Spinal cord (tissue), 9 donors: ENCODE measurements at regions not wholly inside any gene's neighbourhood (a gene's known extent, or its start where the extent isn't known, plus 50 kb on each side); places are given as distances from the start of the nearest gene placed in this dataset.

Experiments used
- DNase-seq, 6 donors: peaks; one replicate each; pipeline versions ENCODE4 v3.0.0 to v3.0.0-alpha.2; 2013 to 2015; ENCODE audit warnings: low spot score in 6 of 6, low read depth in 4 of 6
- H3K27ac ChIP-seq: one replicate; pipeline ENCODE4 v1.5.1; 2013; ENCODE audit warnings: low read depth, low read length, control low read depth
- H3K27me3 ChIP-seq: one replicate; pipeline ENCODE4 v1.6.1; 2013; ENCODE audit warnings: low read length; ENCODE audit not compliant: control insufficient read depth, insufficient read depth
- H3K36me3 ChIP-seq: one replicate; pipeline ENCODE4 v1.6.1; 2013; ENCODE audit warnings: low read length; ENCODE audit not compliant: control insufficient read depth, insufficient read depth
- H3K4me1 ChIP-seq: one replicate; pipeline ENCODE4 v1.6.1; 2013; ENCODE audit warnings: low read length; ENCODE audit not compliant: control insufficient read depth, insufficient read depth
- H3K4me3 ChIP-seq: one replicate; pipeline ENCODE4 v1.5.1; 2013; ENCODE audit warnings: low read depth, low read length, control low read depth
- H3K9me3 ChIP-seq: one replicate; pipeline ENCODE4 v1.6.1; 2013; ENCODE audit warnings: low read length; ENCODE audit not compliant: control insufficient read depth, insufficient read depth
- WGBS: methylation state at CpG from one replicate; pipeline ENCODE4 v1.1.5; 2013; ENCODE audit warnings: missing lambda C conversion rate; ENCODE audit not compliant: insufficient coverage; 5-methylcytosine and 5-hydroxymethylcytosine counted together
- donor health status: healthy.

DNA sequence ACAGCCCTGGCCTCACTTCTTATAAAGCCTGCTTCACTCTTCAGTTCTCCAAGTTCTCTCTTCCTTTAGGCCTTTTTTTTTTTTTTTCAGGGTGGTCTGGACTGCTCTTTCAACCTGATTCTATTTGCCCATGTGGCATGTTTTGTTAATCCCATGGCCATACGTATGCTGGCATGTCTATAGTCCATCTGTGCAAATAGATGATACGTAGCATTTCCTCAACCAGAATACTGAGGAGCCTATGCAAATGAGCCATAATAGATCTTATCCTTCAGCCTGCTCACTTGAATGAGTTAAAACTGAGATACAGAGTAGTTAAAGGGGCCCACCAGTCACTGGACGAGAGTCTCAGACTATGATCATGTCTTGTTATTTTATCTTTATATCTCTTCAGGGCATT lies 265.2 kb upstream of the CXCR4 start:
- Histone ChIP-seq H3K4me3 (no peak overlapping the region), H3K36me3 (no peaks in the 10 kb centered on the region), H3K27ac (no peak overlapping the region), H3K27me3 (no peaks in the 10 kb centered on the region), H3K9me3 (no peaks in the 10 kb centered on the region), H3K4me1 (no peaks in the 10 kb centered on the region)
- 80% methylated on average over 1 of the region's 3 CpGs for WGBS
- DNase-seq, result no peak

DNA sequence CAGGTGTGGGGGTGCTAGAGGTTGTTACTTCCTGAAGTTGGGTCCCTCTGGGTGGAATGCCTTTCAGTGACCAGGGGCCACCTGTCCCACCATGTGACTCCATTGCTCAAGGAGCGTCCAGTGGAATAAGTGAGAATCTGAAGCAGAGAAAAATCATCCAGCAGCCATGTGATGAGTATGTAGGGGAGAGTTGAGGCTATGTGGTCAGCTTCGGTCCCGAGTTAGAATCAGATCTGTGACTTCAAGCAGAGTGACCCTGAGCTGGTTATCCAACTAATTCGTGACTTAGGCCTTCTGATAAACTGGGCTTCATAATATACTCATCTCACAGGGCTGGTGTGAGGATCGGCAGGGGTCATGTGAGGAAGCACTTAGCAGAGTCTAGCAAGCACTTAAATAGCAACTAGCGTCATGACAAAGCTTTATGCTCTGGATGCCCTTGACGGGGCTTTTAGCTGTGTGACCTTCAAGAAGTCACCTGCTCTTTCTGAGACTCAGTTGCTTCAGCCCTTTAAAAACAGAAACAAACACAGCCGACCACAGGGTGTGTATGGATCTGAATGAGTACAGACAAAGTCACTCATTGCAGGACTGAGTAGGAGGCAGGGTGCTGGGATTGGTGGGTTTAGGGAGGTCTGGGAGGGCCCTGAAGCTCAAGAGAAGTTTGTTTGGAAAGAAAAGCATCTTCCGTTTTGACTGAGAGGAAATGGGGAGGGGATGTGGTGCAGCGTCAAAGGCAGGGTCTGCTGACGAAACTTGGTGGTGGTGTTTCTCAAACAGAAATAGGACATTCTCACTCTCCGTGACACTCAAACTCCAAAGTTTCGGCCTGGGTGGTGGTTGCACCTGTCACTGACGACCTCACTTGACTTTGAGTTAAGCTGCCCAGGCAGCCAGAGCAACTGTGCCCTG lies 264.0 kb upstream of the CXCR4 start:
- H3K36me3 ChIP-seq, result no peaks in the 10 kb centered on the region
- peaks cover 1% of the 10 kb centered on the region for H3K4me1 ChIP-seq
- no peak overlapping the region for H3K4me3 ChIP-seq
- H3K9me3 ChIP-seq, result no peaks in the 10 kb centered on the region
- 83% methylated on average over 14 of the region's 14 CpGs for WGBS
- no peak for DNase-seq
- H3K27ac ChIP-seq, result no peak overlapping the region
- H3K27me3 ChIP-seq, result no peaks in the 10 kb centered on the region

DNA sequence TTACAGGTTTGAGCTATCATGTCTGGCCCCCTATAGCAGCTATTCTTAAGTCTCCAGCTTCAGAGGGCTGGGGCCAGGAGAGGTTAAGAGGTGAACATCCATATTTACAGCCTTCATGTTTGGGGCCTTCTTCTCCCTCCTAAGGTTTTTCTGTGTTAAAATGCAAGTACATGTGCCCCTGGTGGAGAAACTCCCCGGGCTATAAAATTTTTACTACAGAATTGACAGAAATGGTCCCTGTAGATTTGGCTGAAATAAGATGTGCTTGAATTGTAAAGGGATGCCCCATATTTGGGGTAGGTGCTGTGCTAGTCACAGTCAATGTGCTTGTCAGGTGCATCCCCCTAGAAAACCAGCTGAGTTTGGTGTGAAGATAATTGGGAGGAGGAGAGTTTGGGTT lies 263.3 kb upstream of the CXCR4 start:
- H3K4me1 ChIP-seq, result peaks cover 4% of the 10 kb centered on the region
- no peaks in the 10 kb centered on the region for H3K9me3 ChIP-seq
- H3K27me3 ChIP-seq, result no peaks in the 10 kb centered on the region
- no peak overlapping the region for H3K27ac ChIP-seq
- H3K36me3 ChIP-seq, result no peaks in the 10 kb centered on the region
- no peak for DNase-seq
- WGBS, result no CpG with 5 or more reads among the region's 1 CpG
- H3K4me3 ChIP-seq, result no peak overlapping the region

DNA sequence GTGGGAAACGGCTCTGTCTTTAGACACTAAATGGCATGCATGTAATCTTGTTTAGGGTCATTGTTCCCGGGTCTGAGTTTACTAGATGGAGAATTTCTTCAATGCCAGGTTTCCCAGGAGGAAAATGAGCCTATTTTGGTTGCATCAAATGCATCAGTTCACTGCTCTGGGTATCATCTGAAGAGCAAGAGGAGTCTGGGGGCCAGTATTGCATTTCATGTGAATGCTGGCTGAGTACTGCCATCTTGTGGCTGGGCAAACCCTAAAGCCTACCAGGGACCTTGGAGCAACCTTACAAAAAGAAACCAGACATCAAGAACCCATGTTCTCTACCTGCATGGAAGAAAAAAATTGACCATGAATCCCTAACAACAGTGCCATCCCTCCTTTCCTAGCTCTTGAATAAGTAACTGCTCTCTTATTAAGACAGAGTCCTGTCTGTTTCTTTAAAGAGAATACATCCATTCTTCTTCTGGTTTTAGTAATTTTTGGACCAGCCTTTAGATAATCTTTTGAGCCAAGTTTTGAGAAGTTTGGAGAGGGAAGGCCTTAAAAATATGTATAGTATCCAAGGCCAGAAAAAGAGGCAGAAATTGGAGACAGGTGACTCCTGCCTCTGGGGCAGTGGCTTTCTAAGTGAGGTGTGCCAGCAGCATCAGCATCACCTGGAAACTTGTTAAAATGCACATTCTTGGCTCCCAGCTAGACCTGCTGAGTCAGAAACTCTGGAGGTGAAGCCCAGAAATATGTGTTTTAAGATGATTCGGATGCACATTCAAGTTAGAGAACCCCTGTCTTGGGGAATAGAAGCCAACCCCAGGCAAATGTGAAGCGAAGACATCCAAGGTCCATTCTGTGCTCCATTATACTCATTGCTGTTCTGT lies 261.0 kb upstream of the CXCR4 start:
- Histone ChIP-seq H3K4me3 (no peak overlapping the region), H3K27me3 (no peaks in the 10 kb centered on the region), H3K4me1 (peaks cover 4% of the 10 kb centered on the region), H3K27ac (no peak overlapping the region), H3K9me3 (no peaks in the 10 kb centered on the region), H3K36me3 (no peaks in the 10 kb centered on the region)
- 42% methylated on average over 2 of the region's 4 CpGs for WGBS
- peak in 3 of 6 donors; percentile 46 to 78 (median 72) for DNase-seq

GRCh38 chr2:136377423-136378382 lies 259.8 kb upstream of the CXCR4 start:
- Histone ChIP-seq H3K27me3 (no peaks in the 10 kb centered on the region), H3K9me3 (no peaks in the 10 kb centered on the region), H3K4me3 (no peak overlapping the region), H3K36me3 (no peaks in the 10 kb centered on the region), H3K4me1 (peaks cover 4% of the 10 kb centered on the region), H3K27ac (no peak overlapping the region)
- DNase-seq, result no peak
- 92% methylated on average over 6 of the region's 7 CpGs for WGBS

DNA sequence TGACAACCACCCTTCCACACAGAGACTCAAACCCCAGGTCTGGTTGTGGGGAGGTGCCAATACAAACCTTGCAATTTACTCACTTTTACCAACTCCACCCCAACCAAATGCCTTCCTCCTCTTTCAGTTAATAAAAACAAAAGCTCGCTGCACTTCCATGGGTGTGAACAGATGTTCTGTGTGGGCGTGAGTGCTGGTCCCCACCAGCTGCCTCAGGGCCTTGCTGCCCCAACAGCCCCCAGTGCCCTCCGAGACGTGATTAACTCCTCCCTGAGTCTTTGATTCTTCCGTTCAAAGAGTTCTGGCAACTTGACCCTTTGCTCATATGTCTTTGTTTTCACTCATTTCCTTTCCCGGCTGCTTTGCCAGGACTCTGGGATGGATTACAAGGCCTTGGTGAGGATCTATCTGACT lies 258.9 kb upstream of the CXCR4 start:
- Histone ChIP-seq H3K9me3 (no peaks in the 10 kb centered on the region), H3K27me3 (no peaks in the 10 kb centered on the region), H3K27ac (no peak overlapping the region), H3K36me3 (no peaks in the 10 kb centered on the region), H3K4me1 (peaks cover 4% of the 10 kb centered on the region), H3K4me3 (no peak overlapping the region)
- 39% methylated on average over 3 of the region's 6 CpGs for WGBS
- peak in 1 of 6 donors; percentile 31 for DNase-seq

- DNase-seq, result no peak
- no peaks in the 10 kb centered on the region for H3K36me3 ChIP-seq
These were observed 258.3 kb upstream of the CXCR4 start for GRCh38 chr2:136376211-136376610.

DNA sequence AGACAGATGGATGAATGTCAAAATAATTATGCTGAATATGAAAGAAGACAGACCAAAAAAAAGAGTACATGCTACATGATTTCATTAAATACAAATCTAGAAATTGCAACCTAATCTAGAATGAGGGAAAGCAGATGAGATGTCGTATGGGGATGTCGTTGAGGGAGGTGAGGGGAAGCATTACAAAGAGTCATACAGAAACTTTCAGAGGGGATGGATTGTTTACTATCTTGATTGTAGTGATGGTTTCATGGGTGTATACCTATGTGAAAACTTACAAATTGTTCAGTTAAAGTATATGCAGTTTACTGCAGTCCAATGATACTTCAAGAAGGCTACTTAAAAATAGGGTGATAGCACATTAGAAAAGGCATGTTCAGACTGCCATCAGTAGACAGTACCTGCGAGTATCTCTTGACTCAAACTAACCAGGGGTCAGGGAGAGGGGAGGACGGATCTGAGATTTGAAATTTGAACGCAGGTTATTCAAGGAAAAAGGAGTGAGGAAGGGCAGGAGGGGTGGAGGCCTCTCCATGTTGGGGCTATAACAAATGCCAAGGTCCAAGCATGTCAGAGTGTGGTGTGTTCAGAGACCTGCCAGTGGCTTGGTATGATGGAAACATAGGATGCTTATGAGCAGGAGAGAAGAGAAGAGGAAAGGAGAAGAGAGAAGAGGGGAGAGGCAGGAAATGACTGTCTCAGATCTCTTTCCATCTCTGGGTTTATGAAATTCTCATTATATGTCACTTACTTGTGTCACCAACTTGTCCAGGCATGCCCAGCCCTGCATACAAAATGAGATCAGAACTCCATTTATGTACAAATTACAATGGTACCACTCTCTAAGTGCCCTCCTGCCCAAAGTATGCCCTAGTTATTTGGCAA lies 257.3 kb upstream of the CXCR4 start:
- no peak overlapping the region for H3K27ac ChIP-seq
- H3K36me3 ChIP-seq, result no peaks in the 10 kb centered on the region
- no peaks in the 10 kb centered on the region for H3K9me3 ChIP-seq
- 97% methylated on average over 3 of the region's 5 CpGs for WGBS
- no peaks in the 10 kb centered on the region for H3K27me3 ChIP-seq
- DNase-seq, result no peak
- peaks cover 4% of the 10 kb centered on the region for H3K4me1 ChIP-seq
- no peak overlapping the region for H3K4me3 ChIP-seq

More at GRCh38 chr2:136376211-136376610, 258.3 kb upstream of the CXCR4 start:
- no peak overlapping the region for H3K27ac ChIP-seq
- H3K27me3 ChIP-seq, result no peaks in the 10 kb centered on the region
- no peak overlapping the region for H3K4me3 ChIP-seq
- WGBS, result 83% methylated on average over 6 of the region's 6 CpGs
- peaks cover 4% of the 10 kb centered on the region for H3K4me1 ChIP-seq
- H3K9me3 ChIP-seq, result no peaks in the 10 kb centered on the region
